ENCODE measurements at regions not wholly inside any gene's neighbourhood (a gene's known extent, or its start where the extent isn't known, plus 50 kb on each side); places are given as distances from the start of the nearest gene placed in this dataset.

DNA sequence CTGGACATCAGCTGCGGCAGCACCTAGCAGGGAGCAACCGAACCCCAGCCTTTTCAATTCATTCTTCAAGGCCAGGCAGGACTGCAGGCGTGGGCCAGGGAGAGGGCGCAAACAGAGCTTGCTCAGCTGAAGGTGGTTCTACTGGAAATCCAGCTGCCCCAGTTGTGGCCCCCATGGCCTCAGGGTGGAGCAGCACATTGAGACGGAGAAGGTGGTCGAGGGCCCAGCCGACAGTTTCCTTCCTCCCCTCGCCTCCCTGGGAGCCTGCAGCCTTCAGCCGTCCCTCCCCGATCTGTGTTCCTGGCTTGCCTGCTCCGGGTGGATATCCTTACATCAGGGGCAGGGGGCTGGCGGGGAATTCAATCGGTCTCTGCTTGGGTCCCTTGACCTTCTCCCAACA lies 217.8 kb downstream of the ANKRD60 start:
- no peaks in the 10 kb centered on the region for H3K36me3 ChIP-seq (ENCODE audit: control insufficient read depth in 1 of 2, insufficient read depth in 2 of 2, low read length in 2 of 2)
- no peak overlapping the region for H3K27ac ChIP-seq (ENCODE audit: low read depth, low read length)
- no peak overlapping the region for H3K9ac ChIP-seq (ENCODE audit: low read depth in 1 of 2, low read length in 2 of 2)
- no peak overlapping the region for H3K4me3 ChIP-seq (ENCODE audit: low read depth in 1 of 2, low read length in 2 of 2)
- no peaks in the 10 kb centered on the region for H3K4me1 ChIP-seq (ENCODE audit: control insufficient read depth in 1 of 2, insufficient read depth in 2 of 2, low read length in 2 of 2)
- H3K27me3 ChIP-seq (ENCODE audit: control insufficient read depth in 1 of 2, insufficient read depth in 2 of 2, low read length in 2 of 2), result no peaks in the 10 kb centered on the region
- H3K9me3 ChIP-seq (ENCODE audit: control insufficient read depth in 1 of 2, low read length in 2 of 2), result no peaks in the 10 kb centered on the region

DNA sequence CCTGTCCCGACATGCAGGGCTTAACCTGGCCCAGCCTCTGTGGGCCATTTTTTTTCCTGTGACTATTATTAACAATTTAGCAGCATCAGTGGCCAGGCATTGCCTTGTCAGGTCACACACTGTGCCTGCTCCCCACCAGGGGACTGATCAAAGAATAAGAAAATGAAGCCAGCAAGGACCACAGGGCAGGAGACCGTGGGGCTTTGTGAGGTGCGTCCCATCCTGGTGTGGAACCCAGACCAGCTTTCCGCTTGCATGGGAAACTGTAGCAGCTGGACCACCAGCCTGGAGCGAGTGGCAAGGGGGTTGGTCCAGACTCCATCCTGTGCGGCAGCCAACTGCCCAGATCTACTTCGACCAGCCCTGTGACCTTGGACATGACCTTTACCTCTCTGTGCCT lies 218.3 kb downstream of the ANKRD60 start:
- Histone ChIP-seq H3K36me3 (ENCODE audit: control insufficient read depth in 1 of 2, insufficient read depth in 2 of 2, low read length in 2 of 2) (no peaks in the 10 kb centered on the region), H3K9me3 (ENCODE audit: control insufficient read depth in 1 of 2, low read length in 2 of 2) (no peaks in the 10 kb centered on the region), H3K9ac (ENCODE audit: low read depth in 1 of 2, low read length in 2 of 2) (no peak overlapping the region), H3K4me3 (ENCODE audit: low read depth in 1 of 2, low read length in 2 of 2) (no peak overlapping the region), H3K27ac (ENCODE audit: low read depth, low read length) (no peak overlapping the region), H3K4me1 (ENCODE audit: control insufficient read depth in 1 of 2, insufficient read depth in 2 of 2, low read length in 2 of 2) (no peaks in the 10 kb centered on the region), H3K27me3 (ENCODE audit: control insufficient read depth in 1 of 2, insufficient read depth in 2 of 2, low read length in 2 of 2) (no peaks in the 10 kb centered on the region)

DNA sequence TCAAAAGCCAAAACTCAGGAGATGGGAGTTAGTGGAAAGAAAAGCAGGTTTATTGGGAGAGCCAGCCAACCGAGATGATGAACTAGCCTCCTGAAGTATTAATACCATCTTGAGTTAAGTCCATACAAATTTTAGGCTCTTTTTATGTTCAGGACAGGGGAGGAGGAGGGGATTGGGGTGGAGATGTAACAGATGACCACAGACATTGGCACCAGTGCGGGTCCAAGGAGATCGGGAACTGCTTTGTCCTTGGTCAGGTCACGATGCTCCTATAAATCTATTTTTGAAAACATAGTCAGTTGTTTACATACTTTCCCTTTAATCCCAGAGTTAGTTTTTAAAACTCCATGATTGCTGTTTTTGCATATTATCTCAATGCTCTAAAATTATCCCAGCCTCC lies 219.6 kb downstream of the ANKRD60 start:
- Histone ChIP-seq H3K9ac (ENCODE audit: low read depth in 1 of 2, low read length in 2 of 2) (no peak overlapping the region), H3K27ac (ENCODE audit: low read depth, low read length) (no peak overlapping the region), H3K4me3 (ENCODE audit: low read depth in 1 of 2, low read length in 2 of 2) (no peak overlapping the region), H3K27me3 (ENCODE audit: control insufficient read depth in 1 of 2, insufficient read depth in 2 of 2, low read length in 2 of 2) (no peaks in the 10 kb centered on the region), H3K36me3 (ENCODE audit: control insufficient read depth in 1 of 2, insufficient read depth in 2 of 2, low read length in 2 of 2) (no peaks in the 10 kb centered on the region), H3K4me1 (ENCODE audit: control insufficient read depth in 1 of 2, insufficient read depth in 2 of 2, low read length in 2 of 2) (no peaks in the 10 kb centered on the region), H3K9me3 (ENCODE audit: control insufficient read depth in 1 of 2, low read length in 2 of 2) (no peaks in the 10 kb centered on the region)

DNA sequence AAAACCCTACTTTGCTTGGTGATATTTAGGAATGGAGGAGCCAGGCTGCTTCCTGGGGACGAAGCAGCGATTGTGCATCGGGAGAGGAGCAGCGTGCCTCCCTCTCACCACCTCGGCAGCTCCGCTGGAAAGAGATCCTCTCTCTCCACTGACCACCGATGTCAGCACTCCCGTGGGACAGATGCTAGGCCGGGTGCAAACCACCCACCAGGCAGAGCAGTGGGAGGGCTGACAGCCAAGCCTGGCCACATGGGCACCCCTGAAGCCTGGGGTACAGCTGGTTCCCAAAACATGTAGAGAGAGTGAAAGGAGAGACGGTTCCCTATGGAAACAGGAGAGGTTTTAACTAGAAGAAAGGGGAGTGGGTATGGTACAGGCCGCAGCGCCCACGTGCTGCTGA lies 220.0 kb downstream of the ANKRD60 start:
- Histone ChIP-seq H3K36me3 (ENCODE audit: control insufficient read depth in 1 of 2, insufficient read depth in 2 of 2, low read length in 2 of 2) (no peaks in the 10 kb centered on the region), H3K4me3 (ENCODE audit: low read depth in 1 of 2, low read length in 2 of 2) (no peak overlapping the region), H3K27me3 (ENCODE audit: control insufficient read depth in 1 of 2, insufficient read depth in 2 of 2, low read length in 2 of 2) (no peaks in the 10 kb centered on the region), H3K9ac (ENCODE audit: low read depth in 1 of 2, low read length in 2 of 2) (no peak overlapping the region), H3K9me3 (ENCODE audit: control insufficient read depth in 1 of 2, low read length in 2 of 2) (no peaks in the 10 kb centered on the region), H3K27ac (ENCODE audit: low read depth, low read length) (no peak overlapping the region), H3K4me1 (ENCODE audit: control insufficient read depth in 1 of 2, insufficient read depth in 2 of 2, low read length in 2 of 2) (no peaks in the 10 kb centered on the region)

DNA sequence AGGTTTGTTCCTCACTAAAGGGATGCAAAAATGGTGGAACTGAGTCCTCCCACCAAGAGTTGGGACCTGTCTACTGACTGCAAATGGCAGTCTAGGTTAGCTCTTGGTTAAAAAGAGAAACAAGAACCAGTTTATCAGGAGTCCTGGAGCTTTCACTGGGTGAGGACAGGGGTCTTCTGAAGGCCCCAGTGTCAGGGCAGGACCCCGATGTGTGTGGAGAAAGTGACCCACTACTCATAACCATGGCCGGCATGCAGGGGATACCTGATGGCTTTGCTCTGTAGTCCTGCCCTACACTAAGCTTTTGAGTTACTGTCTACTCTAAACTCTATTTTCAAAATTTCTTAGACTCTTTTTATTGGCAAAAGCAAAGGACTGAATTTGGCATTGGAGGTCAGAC lies 220.5 kb downstream of the ANKRD60 start:
- Histone ChIP-seq H3K4me1 (ENCODE audit: control insufficient read depth in 1 of 2, insufficient read depth in 2 of 2, low read length in 2 of 2) (no peaks in the 10 kb centered on the region), H3K27me3 (ENCODE audit: control insufficient read depth in 1 of 2, insufficient read depth in 2 of 2, low read length in 2 of 2) (no peaks in the 10 kb centered on the region), H3K9me3 (ENCODE audit: control insufficient read depth in 1 of 2, low read length in 2 of 2) (no peaks in the 10 kb centered on the region), H3K9ac (ENCODE audit: low read depth in 1 of 2, low read length in 2 of 2) (no peak overlapping the region), H3K36me3 (ENCODE audit: control insufficient read depth in 1 of 2, insufficient read depth in 2 of 2, low read length in 2 of 2) (no peaks in the 10 kb centered on the region), H3K27ac (ENCODE audit: low read depth, low read length) (no peak overlapping the region), H3K4me3 (ENCODE audit: low read depth in 1 of 2, low read length in 2 of 2) (no peak overlapping the region)

DNA sequence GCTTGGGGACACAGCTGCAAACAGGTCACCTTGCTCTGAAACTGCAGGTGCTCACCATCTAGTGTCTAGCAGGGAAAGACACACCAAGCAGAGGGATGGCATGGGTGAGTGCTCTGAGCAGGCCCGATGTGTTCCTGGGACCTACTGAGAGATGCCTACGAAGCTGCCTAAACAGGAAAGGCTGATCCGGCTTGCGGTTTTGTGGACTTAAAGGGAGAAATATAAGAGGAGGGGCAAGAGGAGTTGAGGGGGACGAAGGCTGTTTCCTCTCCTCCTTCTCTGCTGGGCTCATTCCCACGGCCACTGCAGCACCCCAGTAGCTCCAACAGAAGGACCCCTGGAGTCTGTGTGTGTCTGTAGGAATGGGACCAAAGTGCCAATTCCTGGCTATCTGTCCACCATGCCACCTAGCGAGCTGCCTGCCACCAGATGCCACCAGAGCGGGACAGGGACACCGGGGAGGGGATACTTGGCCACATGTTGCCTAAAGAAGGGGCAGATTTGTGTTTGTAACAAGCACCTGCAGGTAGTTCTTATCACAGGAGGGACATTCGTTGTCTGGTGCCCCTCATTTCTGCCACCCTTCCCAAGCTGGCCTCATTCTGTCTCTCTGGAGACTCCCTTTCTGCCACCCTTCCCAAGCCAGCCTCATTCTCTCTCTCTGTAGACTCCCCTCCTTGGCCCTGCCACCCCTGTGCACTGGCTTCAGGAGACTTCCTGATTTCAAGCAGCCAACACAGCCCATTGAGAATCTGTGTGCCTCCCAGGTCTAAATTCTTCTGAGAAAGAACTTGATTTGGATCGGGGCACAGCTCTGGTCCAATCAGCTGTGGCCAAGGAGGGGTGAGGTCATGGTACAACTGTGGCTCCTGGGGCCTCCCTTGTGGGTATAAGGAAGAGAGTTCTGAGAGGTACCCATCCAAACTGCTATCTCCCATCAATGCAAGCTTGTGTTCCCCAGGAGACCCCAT lies 221.8 kb downstream of the ANKRD60 start:
- H3K36me3 ChIP-seq (ENCODE audit: control insufficient read depth in 1 of 2, insufficient read depth in 2 of 2, low read length in 2 of 2), result no peaks in the 10 kb centered on the region
- no peak overlapping the region for H3K4me3 ChIP-seq (ENCODE audit: low read depth in 1 of 2, low read length in 2 of 2)
- H3K4me1 ChIP-seq (ENCODE audit: control insufficient read depth in 1 of 2, insufficient read depth in 2 of 2, low read length in 2 of 2), result peaks cover 0 to 2% of the 10 kb centered on the region in 2 donors
- no peak overlapping the region for H3K27ac ChIP-seq (ENCODE audit: low read depth, low read length)
- H3K27me3 ChIP-seq (ENCODE audit: control insufficient read depth in 1 of 2, insufficient read depth in 2 of 2, low read length in 2 of 2), result no peaks in the 10 kb centered on the region
- H3K9me3 ChIP-seq (ENCODE audit: control insufficient read depth in 1 of 2, low read length in 2 of 2), result no peaks in the 10 kb centered on the region
- no peak overlapping the region for H3K9ac ChIP-seq (ENCODE audit: low read depth in 1 of 2, low read length in 2 of 2)

DNA sequence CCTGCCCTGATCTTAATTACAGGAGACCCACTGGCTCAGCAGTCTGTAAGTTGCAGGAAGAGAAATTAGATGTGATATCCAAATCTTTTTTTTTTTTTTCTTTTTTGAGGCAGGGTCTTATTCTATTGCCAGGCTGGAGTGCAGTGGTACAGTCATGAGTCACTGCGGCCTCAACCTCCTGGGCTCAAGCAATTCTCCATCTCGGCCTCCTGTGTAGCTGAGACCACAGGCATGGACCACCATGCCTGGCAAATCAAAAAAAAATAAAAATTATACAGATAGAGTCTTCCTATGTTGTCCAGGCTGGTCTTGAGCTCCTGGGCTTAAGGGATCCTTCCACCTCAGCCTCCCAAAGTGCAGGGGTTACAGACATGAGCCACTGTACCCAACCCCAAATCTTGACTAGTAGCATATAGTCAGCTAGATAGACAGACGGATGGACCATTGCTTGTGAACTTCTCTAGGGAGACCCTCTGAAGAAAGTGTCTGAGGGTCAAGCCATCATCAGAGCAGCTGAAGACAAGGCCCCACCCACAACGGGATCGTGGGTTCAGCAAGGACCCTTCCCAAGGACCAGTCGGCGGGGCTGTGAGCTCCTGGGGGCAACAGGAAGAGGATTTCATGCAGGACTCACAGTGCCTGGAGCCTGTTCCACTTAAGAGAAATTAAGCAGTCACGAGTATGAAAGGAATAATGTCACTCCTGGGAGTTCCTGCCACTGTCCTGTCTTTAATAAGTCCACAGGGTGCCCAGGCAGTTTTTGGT lies 222.7 kb downstream of the ANKRD60 start:
- no peak overlapping the region for H3K4me3 ChIP-seq (ENCODE audit: low read depth in 1 of 2, low read length in 2 of 2)
- no peaks in the 10 kb centered on the region for H3K36me3 ChIP-seq (ENCODE audit: control insufficient read depth in 1 of 2, insufficient read depth in 2 of 2, low read length in 2 of 2)
- H3K27ac ChIP-seq (ENCODE audit: low read depth, low read length), result no peak overlapping the region
- no peaks in the 10 kb centered on the region for H3K27me3 ChIP-seq (ENCODE audit: control insufficient read depth in 1 of 2, insufficient read depth in 2 of 2, low read length in 2 of 2)
- no peak overlapping the region for H3K9ac ChIP-seq (ENCODE audit: low read depth in 1 of 2, low read length in 2 of 2)
- no peaks in the 10 kb centered on the region for H3K9me3 ChIP-seq (ENCODE audit: control insufficient read depth in 1 of 2, low read length in 2 of 2)
- H3K4me1 ChIP-seq (ENCODE audit: control insufficient read depth in 1 of 2, insufficient read depth in 2 of 2, low read length in 2 of 2), result peaks cover 0 to 5% of the 10 kb centered on the region in 2 donors

DNA sequence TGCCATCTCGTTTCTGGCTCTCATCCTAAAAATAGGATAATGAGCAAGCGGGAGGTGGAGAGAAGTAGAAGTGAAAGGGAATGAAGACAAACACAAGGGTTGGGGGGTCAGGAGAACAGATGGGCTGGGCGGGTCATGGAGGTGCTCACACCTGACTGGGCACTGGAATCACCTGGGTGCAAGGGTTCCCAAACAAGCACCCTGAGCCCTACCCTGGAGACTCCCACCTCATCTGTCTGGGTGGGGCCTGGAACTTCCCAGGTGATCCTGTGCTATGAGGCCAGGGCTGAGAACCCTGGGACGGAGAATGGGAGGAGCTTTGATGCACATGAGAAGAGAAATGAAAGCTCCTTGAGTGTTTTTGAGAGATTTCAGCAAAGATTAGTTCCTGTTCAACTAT lies 223.6 kb downstream of the ANKRD60 start:
- peaks cover 0 to 5% of the 10 kb centered on the region in 2 donors for H3K4me1 ChIP-seq (ENCODE audit: control insufficient read depth in 1 of 2, insufficient read depth in 2 of 2, low read length in 2 of 2)
- H3K27me3 ChIP-seq (ENCODE audit: control insufficient read depth in 1 of 2, insufficient read depth in 2 of 2, low read length in 2 of 2), result no peaks in the 10 kb centered on the region
- H3K9ac ChIP-seq (ENCODE audit: low read depth in 1 of 2, low read length in 2 of 2), result no peak overlapping the region
- H3K9me3 ChIP-seq (ENCODE audit: control insufficient read depth in 1 of 2, low read length in 2 of 2), result no peaks in the 10 kb centered on the region
- no peaks in the 10 kb centered on the region for H3K36me3 ChIP-seq (ENCODE audit: control insufficient read depth in 1 of 2, insufficient read depth in 2 of 2, low read length in 2 of 2)
- H3K4me3 ChIP-seq (ENCODE audit: low read depth in 1 of 2, low read length in 2 of 2), result no peak overlapping the region
- H3K27ac ChIP-seq (ENCODE audit: low read depth, low read length), result no peak overlapping the region

DNA sequence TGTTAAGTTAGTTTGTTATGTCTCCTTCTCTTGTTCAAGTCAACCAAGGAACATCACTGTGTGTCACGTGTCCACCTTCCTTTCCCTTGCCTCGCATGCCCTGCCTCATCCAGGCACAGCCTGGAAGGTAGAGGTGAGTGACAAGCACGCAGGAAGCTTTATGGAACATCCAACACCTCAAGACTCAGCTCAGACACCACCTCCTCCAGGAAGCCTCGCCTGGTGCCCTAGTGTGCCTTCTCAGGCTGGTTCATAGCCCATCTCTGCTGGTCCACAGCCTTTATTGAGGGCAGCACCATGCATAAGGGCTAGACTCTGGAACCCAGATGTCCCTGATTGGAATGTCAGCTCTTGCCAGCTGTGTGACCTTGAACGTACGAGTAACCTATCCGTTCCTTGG lies 224.3 kb downstream of the ANKRD60 start:
- Histone ChIP-seq H3K9me3 (ENCODE audit: control insufficient read depth in 1 of 2, low read length in 2 of 2) (no peaks in the 10 kb centered on the region), H3K27me3 (ENCODE audit: control insufficient read depth in 1 of 2, insufficient read depth in 2 of 2, low read length in 2 of 2) (no peaks in the 10 kb centered on the region), H3K9ac (ENCODE audit: low read depth in 1 of 2, low read length in 2 of 2) (no peak overlapping the region), H3K4me3 (ENCODE audit: low read depth in 1 of 2, low read length in 2 of 2) (no peak overlapping the region), H3K27ac (ENCODE audit: low read depth, low read length) (no peak overlapping the region), H3K36me3 (ENCODE audit: control insufficient read depth in 1 of 2, insufficient read depth in 2 of 2, low read length in 2 of 2) (no peaks in the 10 kb centered on the region), H3K4me1 (ENCODE audit: control insufficient read depth in 1 of 2, insufficient read depth in 2 of 2, low read length in 2 of 2) (peaks cover 3 to 8% of the 10 kb centered on the region in 2 donors)

DNA sequence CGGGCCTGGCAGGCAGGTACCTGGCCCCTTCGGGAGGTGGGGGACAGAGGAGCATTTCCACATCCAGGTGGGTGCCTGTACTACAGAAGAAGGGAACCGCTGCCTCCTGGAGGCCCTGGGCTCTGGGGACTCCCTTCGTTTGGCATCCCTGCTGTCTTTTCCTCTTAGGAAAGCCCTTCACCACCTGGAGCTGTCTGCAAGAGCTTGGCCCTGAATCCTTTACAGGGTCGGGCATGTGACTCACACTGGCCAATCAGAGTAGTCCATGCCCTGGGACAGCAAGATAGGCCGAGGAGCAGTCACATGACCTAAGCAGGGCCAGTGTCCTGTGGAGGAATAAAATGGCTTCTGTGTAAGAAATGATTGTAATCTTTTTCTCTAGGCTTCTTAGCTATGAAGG lies 224.9 kb downstream of the ANKRD60 start:
- no peak overlapping the region for H3K27ac ChIP-seq (ENCODE audit: low read depth, low read length)
- H3K27me3 ChIP-seq (ENCODE audit: control insufficient read depth in 1 of 2, insufficient read depth in 2 of 2, low read length in 2 of 2), result no peaks in the 10 kb centered on the region
- H3K4me1 ChIP-seq (ENCODE audit: control insufficient read depth in 1 of 2, insufficient read depth in 2 of 2, low read length in 2 of 2), result peaks cover 5 to 12% of the 10 kb centered on the region in 2 donors
- H3K36me3 ChIP-seq (ENCODE audit: control insufficient read depth in 1 of 2, insufficient read depth in 2 of 2, low read length in 2 of 2), result no peaks in the 10 kb centered on the region
- no peak overlapping the region for H3K9ac ChIP-seq (ENCODE audit: low read depth in 1 of 2, low read length in 2 of 2)
- H3K4me3 ChIP-seq (ENCODE audit: low read depth in 1 of 2, low read length in 2 of 2), result no peak overlapping the region
- H3K9me3 ChIP-seq (ENCODE audit: control insufficient read depth in 1 of 2, low read length in 2 of 2), result no peaks in the 10 kb centered on the region

Data from duodenal mucosa (tissue), 2 donors.